ENCODE measurements at regions not wholly inside any gene's neighbourhood (a gene's known extent, or its start where the extent isn't known, plus 50 kb on each side); places are given as distances from the start of the nearest gene placed in this dataset.

DNA sequence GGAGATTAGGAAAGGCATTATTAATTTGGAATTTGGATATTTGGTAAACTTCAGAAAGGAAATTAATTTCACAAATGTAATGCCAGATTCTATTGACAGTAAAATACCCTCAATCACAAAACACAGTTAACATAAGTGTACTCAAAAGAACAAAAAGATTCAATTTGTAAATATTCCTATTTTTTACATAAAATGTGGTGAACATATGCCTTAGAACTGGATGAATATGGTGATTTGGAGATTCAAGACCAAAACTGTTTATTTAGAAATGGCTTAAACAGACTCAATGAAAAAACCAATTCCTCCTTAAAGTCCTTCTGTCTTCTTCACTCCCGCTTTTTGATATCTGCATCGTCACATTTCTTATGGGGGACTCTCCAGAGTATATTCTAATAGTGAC is 417.6 kb upstream of the TENM3 start:
- Histone ChIP-seq H3K9me1 (ENCODE audit: insufficient read depth, low read length) (peaks cover 3% of the 10 kb centered on the region; the same call in 1 of the 2 replicates), H2BK120ac (ENCODE audit: low read depth, low read length) (no peak overlapping the region), H3K18ac (ENCODE audit: low read depth, low read length) (no peak overlapping the region), H3K4ac (ENCODE audit: low read depth, low read length) (no peak overlapping the region), H3K9ac (ENCODE audit: low read depth, low read length) (no peak overlapping the region), H3K56ac (ENCODE audit: extremely low read depth, insufficient read depth, low read length) (no peak overlapping the region), H3K4me1 (ENCODE audit: control insufficient read depth, insufficient read depth, low read length) (peaks cover 3% of the 10 kb centered on the region), H3K27me3 (ENCODE audit: control insufficient read depth, insufficient read depth, low read length) (no peaks in the 10 kb centered on the region), H2AFZ (replicated peaks; ENCODE audit: low read length, poor library complexity) (no peak overlapping the region), H4K8ac (ENCODE audit: low read depth in 2 of 2, low read length in 2 of 2) (no peak overlapping the region), H4K5ac (ENCODE audit: low read depth, low read length) (no peak overlapping the region), H2BK5ac (ENCODE audit: low read depth, low read length, poor library complexity, severe bottlenecking) (no peak overlapping the region), H4K91ac (ENCODE audit: insufficient read depth, low read depth, low read length) (no peak overlapping the region), H3K14ac (replicated peaks; ENCODE audit: low read depth, low read length) (no peak overlapping the region), H3K4me3 (ENCODE audit: insufficient read depth, low read depth, low read length) (no peak overlapping the region), H3K9me3 (ENCODE audit: control insufficient read depth, insufficient read depth, low read length) (no peaks in the 10 kb centered on the region), H2BK15ac (ENCODE audit: low read depth, low read length) (no peak overlapping the region), H3K23ac (ENCODE audit: low read depth, low read length) (no peak overlapping the region), H3K27ac (ENCODE audit: insufficient read depth, low read length) (no peak overlapping the region), H2AK9ac (replicated peaks; ENCODE audit: low read depth, low read length, poor library complexity) (no peak overlapping the region), H3K36me3 (ENCODE audit: control insufficient read depth, insufficient read depth, low read length) (no peaks in the 10 kb centered on the region), H2BK20ac (ENCODE audit: low read depth, low read length) (no peak overlapping the region), H4K20me1 (ENCODE audit: insufficient read depth, low read length) (no peaks in the 10 kb centered on the region), H2AK5ac (ENCODE audit: low read depth, low read length) (no peak overlapping the region), H3K4me2 (ENCODE audit: low read depth, low read length) (no peak overlapping the region), H3K79me1 (ENCODE audit: low read depth in 1 of 2, low read length in 2 of 2) (no peaks in the 10 kb centered on the region)
- POLR2A ChIA-PET (ENCODE audit: unreplicated experiment) = no interaction called here
- dilution Hi-C loops (cut with HindIII; ENCODE audit: low sequenced_read_pairs, unreplicated experiment) (no loop called here), intact Hi-C loops (cut with micrococcal nuclease) (no loop called here), in situ Hi-C loops (cut with MboI; ENCODE audit: low sequenced_read_pairs) (no loop called here)
- CTCF ChIA-PET = no interaction called here
- BruUV-seq (replicated peaks) = no TSS peak
- WGBS, 2 experiments (ENCODE audit: extremely low coverage in 2 of 2, insufficient read length in 1 of 2) = no CpG with 5 or more reads among the region's 2 CpGs
- ATAC-seq (ENCODE audit: low read depth) (no peak), DNase-seq (no peak)
- no peak for TF ChIP-seq BHLHE40 (IDR thresholded peaks at IDR 0.05; ENCODE audit: low read depth, low read length)
- TF ChIP-seq MAFK (IDR thresholded peaks at IDR 0.05; ENCODE audit: low read depth, low read length) = no peak
- TF ChIP-seq CHD1 (IDR thresholded peaks at IDR 0.05; ENCODE audit: low read depth, low read length) = no peak
- no peak for TF ChIP-seq SMC3 (IDR thresholded peaks at IDR 0.05; ENCODE audit: low read depth, low read length)
- TF ChIP-seq, protein P1, sequence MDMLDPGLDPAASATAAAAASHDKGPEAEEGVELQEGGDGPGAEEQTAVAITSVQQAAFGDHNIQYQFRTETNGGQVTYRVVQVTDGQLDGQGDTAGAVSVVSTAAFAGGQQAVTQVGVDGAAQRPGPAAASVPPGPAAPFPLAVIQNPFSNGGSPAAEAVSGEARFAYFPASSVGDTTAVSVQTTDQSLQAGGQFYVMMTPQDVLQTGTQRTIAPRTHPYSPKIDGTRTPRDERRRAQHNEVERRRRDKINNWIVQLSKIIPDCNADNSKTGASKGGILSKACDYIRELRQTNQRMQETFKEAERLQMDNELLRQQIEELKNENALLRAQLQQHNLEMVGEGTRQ (IDR thresholded peaks at IDR 0.05; ENCODE audit: low read depth, low read length) = no peak
- no peak for TF ChIP-seq RAD21 (IDR thresholded peaks at IDR 0.05; ENCODE audit: low read length)
- no peak for TF ChIP-seq CTCF (conservative IDR thresholded peaks at IDR 0.05; ENCODE audit: low read depth, low read length)
- TF ChIP-seq NFE2L2 (IDR thresholded peaks at IDR 0.05; ENCODE audit: low read depth, low read length) = no peak

All from IMR-90 (cell line).